ENCODE measurements at regions not wholly inside any gene's neighbourhood (a gene's known extent, or its start where the extent isn't known, plus 50 kb on each side); places are given as distances from the start of the nearest gene placed in this dataset.
"Not testable (repeated sequence)": the region's sequence is repeated elsewhere in the genome, so short reads cannot be mapped to it uniquely, and the experiment has no call there.

DNA sequence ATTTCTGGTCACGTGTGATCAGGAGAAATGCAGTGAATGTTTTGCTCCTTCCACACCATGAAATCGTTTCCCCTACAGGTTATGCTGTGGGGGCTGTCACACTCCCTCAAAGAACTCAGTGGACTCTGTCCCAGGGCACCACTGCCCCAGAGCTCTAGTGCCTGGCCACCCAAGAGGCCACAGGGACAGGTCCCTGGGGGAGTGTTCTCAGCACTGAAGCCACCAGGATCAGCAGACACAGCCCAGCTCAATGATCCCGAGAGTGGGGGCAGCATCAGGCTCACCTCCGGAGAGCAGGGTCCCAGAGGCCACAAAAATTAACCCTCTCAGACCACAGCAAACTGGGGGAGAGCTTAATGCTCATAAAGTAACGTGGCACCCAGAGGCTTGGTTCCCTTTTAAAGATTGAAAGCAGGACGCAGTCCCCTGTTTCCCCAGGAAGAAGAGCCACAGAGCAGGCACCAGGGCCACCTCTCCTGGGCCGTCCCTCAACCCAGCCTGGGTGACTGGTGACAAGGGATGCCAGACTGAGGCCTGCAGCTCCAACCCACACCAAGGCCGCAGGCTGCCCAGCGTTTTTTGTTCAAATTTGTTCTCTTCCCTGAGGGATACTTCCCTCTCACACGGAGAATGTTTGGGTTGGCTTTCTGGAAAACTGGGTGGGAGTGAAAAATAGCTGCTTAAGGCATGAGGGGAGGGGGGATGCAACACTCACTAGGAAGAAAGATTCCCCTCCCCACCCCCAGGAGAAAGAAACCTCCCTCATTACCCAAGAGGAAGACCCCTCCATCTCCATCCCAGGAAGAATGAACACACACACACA is 123.3 kb upstream of the IGF1R start:
- no peak for DNase-seq (ENCODE audit: low spot score)

DNA sequence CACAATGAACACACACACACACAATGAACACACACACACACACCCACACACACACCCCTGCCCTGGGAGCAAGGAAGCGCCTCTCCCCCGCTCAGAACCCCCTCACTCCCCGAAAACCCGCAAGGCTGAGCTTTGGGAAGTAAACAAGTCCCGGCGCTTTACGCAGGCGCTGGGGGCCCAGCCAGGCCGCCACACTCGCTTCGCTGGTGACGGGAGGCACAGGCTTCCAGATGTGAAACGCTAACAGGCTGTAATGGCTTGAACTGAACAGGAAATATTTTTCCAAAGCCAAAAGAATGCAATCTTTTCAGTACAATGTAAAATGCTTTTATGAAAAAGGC is 122.7 kb upstream of the IGF1R start:
- DNase-seq (ENCODE audit: low spot score): no peak

DNA sequence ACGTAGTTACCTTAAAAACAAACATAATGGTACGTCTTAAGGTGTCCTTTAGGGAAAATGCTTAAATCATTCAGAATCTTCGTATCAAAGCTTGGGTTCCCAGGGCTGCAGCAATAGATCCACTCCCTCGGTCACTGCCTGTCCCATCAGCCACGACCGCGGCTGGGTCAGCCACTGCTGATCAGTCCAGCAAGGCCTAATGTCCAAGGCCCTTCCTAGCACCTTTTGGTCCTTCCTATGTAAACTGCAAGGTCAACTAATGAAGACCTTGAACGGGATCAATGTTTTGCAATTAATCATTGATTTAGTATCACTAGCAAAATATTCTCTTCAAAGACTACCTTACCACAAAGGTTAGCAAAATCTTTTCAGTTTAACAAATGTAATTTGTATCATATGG is 122.2 kb upstream of the IGF1R start:
- no peak for DNase-seq (ENCODE audit: low spot score)

DNA sequence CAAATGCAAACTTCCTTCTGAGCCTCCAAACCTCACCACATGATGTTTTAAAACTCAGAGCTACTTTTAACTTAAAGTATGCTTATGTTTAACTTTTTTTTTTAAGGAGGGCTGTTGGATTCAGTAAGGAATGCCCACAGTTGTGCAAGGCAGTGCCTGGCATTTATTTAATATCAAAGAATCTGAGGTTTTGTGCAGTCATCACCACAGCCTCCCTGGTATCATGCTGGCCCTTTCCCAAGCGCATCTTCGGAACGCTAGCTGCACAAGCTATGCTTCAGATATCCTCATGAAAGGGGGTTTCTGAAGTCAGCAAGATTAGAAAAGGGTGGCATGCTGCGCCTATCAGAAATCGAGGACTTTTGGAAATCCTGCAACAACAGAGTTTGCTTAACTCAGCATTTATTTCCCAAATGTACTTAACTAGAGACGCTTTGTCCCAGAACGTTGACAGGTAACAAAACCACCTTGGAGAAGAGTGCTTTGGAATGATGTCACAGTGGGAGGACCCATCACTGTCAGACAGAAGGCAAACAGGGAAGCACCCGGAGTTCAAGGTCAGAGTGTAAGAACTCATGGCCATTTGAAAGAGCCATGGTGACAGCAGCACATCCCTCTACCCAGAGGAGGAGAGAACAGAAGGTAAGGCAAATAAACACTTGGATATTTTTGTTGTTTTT is 120.2 kb upstream of the IGF1R start:
- DNase-seq (ENCODE audit: low spot score): no peak

DNA sequence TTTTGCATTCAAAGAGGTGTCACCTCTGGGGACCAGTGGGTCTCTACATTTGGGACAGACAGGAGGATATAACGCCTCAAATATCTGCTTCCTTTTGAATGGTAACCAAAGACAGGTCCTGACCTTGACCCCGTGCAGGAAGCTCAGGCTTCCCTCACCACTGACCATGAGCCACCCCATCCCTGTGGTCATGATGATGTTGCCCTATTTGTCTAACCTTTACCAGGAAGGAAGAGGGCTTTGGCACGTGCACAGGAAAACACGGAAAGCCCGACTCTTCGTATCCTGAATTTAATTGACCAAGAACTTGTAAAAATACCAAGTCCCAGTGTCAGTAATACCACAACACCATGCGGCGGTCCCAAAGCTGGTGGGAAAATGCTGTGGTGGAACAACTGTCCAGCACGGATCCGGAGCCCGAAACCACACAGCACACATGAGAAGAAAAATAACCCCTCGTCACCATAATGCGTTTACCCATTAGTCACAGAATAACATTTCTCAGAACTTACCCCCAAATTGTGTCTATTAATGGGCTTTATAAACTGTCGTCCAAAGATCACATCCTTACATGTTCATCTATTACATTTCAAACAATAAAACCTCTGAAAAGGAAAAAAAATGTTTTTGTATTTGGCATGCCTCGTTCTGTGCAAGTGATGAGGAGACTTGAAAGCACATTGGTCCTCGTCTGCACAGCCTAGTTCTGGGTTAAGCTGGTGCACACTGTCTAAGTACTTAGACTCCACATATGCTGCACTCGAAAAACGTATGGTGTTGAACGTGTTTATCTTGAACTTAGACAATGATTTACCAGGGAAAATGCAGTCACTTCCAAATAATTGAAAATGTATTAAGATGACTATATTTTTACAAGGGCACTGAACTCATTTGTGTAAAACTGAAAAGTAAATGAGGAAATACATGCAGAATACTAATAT is 118.9 kb upstream of the IGF1R start:
- no peak for DNase-seq (ENCODE audit: low spot score)

DNA sequence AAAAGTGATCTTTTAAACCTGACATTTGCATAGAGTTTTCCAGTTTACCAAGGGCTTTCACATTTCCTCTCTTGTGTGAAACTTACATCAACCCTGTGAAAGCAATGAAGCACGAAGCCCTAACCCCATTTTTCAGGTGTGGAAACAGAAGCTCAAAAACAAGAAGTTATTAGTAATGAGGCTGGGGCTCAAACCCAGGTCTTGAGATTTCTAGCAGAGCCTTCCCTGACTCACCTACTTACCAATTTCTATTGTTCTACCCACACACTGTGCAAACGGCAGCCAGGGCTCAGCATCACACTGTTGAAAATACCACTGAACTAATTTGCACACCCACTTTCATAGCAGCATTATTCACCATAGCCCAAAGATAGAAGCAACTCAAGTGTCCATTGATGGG is 117.8 kb upstream of the IGF1R start:
- no peak for DNase-seq (ENCODE audit: low spot score)

DNA sequence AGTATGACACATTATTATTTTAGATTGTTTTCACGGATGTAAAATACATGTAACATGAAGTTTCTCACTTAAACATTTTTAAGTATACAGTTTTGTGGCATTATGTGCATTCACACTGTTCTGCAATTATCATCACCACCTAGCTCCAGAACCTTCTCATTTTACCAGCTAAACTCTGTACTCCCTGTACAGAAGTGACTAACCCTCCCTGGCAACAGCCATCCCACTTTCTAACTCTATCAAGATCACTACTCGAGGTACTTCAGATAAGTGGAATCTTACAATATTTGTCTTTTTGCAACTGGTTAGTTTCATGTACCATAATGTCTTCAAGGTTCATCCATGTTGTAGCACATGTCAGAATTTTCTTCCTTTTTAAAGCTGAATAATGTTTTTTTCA is 116.3 kb upstream of the IGF1R start:
- no peak for DNase-seq (ENCODE audit: low spot score)

DNA sequence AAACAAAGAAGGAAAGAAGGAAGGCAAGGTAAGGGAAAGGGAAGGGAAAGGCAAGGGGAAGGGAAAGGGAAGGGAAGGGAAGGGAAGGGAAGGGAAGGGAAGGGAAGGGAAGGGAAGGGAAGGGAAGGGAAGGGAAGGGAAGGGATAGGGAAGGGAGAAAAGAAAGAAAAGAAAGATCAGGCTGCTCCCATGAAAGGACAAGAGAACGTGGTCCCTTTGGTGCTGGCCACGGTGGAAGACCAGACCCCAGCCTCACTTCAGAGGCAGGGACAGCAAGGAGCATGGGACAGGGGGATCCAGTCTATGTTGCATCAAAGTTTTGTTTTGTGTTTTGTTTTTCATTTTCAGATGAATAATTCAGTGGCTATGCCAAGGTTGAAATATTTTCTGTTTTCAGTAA is 111.4 kb upstream of the IGF1R start:
- no peak for DNase-seq (ENCODE audit: low spot score)

DNA sequence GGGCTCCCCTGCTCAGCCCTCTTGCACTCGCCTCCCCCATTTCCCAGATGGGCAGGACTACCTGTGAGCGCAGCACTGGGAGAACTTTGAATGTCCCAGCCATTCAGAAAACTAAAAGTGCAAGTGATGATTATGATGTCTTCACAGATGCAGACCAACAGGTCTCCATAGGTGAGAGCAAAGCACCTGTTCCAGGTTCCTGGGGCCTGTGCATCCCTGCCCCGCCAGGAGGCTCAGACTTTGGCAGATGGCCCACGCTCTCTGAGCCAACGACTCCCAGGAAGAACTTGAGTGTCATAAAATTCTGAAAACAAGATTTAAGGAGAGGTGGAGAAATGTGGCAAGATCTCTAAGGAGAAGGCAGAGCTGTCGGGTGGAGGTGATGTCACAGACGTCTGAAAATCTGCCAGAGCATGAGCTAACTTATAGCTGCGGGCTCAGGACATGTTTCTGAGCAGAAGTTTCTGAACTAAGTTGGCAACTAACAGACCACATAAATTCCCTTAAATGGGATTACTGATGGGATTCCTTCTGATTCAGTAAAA is 110.8 kb upstream of the IGF1R start:
- no peak for DNase-seq (ENCODE audit: low spot score)

DNA sequence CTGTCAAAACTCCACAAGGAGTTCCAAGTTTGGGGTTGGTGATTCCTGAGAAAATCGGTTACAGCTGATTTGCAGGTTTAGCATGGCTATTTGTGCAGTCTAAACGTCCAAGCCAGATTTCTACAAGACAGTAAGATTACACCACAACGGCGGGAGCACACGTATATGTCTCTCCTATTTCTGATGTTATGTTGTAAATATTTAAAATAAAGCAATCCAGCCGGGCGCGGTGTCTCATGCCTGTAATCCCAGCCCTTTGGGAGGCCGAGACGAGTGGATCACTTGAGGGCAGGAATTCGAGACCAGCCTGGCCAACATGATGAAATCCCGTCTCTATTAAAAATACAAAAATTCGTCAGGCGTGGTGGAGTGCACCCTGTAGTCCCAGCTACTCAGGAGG is 106.8 kb upstream of the IGF1R start:
- no peak for DNase-seq (ENCODE audit: low spot score)

DNA sequence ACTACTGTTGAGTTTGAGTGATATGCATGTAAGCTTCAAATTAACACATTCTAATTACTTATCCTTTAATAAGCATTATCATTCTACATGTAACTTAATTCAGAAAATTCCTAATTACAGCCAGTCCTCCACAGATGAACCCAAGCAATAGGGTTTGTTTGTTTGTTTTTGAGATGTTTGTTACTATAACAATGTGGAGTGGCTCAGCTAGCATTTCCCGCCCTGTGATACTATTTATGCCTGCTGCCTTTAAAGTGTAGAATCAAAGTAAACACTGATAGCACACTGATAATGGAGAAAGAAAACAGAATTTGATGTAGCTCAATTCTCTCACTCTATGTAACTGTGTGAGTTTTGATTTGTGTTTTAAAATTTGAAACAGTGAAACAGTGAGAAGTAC is 105.1 kb upstream of the IGF1R start:
- no peak for DNase-seq (ENCODE audit: low spot score)

DNA sequence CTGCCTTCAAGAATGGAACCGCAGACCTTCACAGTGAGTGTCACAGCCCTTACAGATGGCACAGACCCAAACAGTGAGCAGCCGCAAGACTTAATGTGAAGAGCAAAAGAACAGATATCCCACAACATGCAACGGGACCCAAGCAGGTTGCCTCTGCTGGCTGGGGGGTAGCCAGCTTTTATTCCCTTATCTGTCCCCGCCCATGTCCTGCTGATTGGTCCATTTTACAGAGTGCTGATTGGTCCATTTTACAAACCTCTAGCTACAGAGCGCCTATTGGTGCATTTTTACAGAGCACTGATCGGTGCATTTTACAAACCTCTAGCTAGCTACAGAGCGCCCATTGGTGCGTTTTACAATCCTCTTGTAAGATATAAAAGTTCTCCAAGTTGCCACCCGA is 102.0 kb upstream of the IGF1R start:
- no peak for DNase-seq (ENCODE audit: low spot score)

DNA sequence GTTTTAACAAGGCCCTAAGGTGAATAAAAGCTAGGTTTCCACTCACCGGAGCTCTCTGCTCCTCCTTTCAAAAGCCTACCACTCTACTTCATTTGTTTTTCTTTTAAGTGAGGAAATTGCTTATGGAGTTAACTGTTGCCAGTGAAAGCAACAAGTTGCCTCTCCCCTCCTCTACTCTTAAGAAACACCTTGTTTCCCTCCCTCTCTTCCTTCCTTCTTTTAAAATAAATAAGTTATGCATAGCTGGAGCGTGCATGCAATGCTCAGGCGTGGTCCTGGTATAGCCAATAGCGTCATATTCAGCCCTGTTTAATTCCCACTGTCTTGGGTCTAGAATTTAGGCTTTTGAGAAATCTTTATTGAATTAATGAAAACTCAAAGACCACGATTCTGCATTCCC is 101.1 kb upstream of the IGF1R start:
- no peak for DNase-seq (ENCODE audit: low spot score)

DNA sequence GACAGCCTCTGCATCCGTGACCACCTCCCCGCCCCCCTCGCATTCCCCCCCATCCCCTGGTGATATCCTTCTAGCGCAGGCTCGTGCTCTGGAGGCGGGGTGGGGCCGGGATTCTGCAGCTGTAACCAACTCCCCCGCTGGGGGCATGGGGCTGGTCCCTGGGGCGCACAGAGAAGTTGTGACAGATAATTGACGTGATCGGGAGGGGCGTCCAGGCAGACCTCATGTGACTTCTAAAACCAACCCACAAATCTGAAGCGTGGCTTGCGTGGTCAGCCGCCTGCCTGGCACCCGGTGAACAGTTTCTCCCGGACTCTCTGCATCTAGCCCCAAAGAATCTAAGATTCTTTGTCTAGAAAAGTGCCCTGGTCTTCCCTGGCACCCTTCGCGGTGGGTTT is 100.6 kb upstream of the IGF1R start:
- DNase-seq (ENCODE audit: low spot score): peak; percentile 3

DNA sequence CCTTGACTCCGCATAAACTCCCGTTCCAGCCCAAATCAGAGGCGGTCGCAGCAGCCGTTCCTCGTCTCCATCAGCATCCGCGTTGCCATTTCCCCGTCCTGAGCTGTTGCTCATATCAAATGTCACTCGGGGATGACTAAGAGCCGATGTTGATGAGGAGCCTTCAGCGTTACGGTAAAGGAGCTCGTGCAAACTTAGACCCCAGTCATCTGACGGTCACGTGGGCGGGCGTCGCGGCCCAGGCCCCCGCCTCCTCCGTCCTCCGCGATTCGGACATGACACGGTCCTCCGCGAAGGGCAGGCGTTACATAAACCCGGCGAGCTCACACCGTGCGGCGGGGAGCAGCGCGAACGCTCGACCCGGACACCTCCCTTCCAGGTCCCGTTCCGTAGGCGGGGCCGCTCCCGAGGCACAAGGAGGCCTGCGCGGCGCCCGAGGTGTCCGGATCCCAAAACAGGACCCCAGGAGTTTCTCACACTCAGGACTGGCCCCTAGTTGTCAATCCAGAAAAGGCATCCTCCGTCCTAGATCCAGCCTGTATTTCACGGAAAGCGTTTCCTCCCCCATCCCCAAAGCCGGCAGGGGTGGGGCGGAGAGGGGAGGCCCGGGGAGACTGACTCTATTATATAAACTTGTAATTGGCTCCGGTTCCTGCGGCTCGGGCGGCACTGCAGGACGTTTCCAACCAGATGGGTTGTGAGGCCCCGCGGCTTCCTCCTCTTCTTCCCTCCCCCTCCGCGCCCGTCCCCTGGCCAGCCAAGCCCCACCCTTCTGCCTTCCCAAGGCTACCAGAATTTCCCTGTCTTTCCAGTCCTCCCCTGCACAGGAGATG is 100.0 kb upstream of the IGF1R start:
- DNase-seq (ENCODE audit: low spot score): peak; percentile 44

DNA sequence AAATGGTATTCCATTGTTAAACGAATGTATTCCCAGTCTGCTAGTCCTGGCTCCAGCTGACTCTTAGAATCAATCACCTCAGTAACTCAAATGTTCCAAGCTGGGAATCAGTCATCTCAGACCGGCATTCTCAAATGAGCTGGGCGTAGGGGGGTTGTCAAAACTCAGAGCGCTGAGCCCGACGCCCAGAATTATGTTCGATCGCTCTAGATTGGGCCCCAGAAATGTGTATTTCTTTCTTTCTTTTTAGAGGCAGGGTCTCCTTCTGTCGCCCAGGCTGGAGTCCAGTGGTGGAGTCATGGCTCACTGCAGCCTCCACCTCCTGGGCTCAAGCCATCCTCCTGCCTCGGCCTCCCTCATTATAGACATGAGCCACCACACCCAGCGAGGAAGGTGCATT is 99.3 kb upstream of the IGF1R start:
- no peak for DNase-seq (ENCODE audit: low spot score)

DNA sequence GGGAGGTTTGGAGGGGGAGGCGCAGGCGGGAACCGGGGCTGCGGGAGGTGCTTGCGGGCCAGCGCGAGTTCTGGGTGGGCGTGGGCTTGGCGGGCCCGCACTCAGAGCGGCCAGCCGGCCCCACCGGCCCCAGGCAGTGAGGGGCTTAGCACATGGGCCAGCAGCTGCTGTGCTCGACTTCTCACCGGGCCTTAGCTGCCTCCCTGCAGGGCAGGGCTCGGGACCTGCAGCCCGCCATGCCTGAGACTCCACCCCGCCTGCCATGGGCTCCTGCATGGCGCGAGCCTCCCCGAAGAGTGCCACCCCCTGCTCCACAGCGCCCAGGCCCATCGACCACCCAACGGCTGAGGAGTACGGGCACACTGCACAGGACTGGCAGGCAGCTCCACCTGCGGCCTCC is 98.6 kb upstream of the IGF1R start:
- DNase-seq (ENCODE audit: low spot score): no peak

DNA sequence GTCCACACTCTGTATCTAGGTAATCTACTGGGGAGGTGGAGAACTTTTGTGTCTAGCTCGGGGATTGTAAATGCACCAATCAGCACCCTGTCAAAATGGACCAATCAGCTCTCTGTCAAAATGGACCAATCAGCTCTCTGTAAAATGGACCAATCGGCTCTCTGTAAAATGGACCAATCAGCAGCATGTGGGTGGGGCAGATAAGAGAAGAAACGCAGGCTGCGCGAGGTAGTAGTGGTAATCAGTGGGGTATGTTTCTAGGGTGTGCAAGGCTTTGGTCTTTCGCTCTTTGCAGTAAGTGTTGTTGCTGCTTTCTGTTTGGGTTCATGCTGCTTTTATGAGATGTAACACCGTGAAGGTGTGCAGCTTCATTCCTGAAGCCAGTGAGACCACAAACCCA is 98.0 kb upstream of the IGF1R start:
- not testable (repeated sequence) for DNase-seq (ENCODE audit: low spot score)

DNA sequence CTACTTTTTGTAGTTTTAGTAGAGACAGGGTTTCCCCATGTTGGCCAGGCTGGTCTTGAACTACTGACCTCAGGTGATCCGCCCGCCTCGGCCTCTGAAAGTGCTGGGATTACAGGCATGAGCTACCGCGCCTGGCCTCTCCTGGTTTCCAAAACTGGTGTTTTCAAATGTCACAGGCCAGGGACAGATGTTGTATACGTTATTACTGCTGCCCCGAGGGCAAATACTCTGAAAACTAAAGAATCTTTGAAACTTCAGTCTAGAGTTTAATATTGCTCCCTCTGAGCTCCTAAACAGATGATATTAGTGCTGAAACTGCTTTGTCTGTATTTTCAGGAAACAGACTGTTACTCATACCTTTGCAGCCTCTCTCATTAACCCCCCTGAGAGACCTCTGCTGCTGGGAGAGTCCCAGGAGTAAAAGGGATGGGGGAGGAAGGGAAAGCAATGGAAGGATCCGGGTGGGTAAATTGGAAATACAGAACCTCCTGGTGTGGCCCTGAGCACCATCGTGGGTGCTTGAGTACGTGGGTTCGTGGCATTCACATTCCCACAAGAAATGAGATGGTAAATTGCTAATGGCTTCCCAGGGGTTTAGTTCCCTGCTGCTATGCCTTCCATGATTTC is 96.3 kb upstream of the IGF1R start:
- DNase-seq (ENCODE audit: low spot score): no peak

DNA sequence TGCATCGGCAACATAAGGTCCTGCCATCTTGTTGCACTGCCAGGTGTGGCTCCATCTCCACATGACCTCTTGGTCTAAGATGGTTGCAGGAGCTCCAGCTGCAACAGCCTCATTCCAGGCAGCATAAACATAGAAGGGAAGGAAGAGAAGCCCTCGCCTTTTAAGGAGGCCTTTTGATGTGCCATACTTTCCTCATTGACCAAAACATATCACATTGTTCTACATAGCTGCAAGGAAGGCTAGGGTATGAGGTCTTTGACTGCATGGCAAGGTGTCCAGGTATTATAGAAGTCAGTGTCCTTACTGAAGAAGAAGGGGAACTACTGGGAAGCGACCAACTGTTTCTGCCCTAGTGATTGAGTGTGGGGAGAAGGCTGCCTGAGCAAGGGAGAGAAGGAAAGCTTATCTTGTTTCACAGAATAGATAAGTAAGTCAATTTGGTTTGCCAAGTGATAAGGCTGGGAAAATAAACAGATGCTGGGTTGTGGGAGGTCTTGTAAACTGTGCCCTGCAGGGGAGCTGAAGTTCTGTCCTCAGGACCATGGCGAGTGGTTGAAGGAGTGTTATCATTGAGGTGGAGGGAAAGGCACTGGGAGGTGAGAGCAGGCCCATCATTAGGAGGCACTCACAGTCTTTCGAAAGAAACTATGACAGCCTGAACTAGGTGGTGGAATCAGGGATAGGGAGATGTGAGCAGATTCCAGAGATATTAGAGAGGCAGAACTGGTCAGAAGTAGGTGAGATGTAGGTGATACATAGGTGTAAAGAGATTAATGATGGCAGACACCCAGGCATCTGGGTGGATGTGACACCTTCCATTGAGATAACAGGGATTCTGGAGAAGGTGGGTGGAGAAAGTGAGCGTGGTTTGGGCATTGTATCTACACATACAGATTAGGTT is 93.8 kb upstream of the IGF1R start:
- no peak for DNase-seq (ENCODE audit: low spot score)
